ENCODE measurements at regions not wholly inside any gene's neighbourhood (a gene's known extent, or its start where the extent isn't known, plus 50 kb on each side); places are given as distances from the start of the nearest gene placed in this dataset.

DNA sequence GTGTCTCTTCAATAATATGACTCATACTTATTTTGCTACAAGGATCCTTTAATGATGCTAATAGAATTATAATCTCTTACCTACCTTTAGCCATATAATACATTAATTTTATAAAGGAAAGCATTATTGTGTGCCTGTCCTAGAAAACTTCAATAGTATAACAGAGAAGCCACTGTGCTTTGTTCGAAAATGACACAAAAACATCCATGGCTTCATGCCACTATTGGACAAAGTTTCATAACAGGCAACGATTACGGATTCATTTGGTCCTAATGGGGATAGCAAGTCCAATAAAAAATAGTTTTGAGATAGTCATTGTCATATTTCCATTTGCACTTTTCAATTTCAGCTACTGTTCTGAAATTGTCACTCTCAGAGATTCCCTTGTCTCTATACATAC lies 52.5 kb upstream of the CCDC150 start:
- TF ChIP-seq CTCF (IDR thresholded peaks at IDR 0.05) (no peak), EZH2 (IDR thresholded peaks at IDR 0.05) (no peak)
